C4-2B (cell line): ENCODE measurements at regions not wholly inside any gene's neighbourhood (a gene's known extent, or its start where the extent isn't known, plus 50 kb on each side); places are given as distances from the start of the nearest gene placed in this dataset.

Source experiments
- ZFX ChIP-seq: fragments of 450-650 bp; IDR thresholded peaks from 2 replicates; pipeline ENCODE4 v1.6.1; 2017
- TF ChIP-seq, protein P1 (sequence below): fragments of 450-650 bp; conservative IDR thresholded peaks from 2 replicates; pipeline ENCODE4 v1.5.1; 2017; ENCODE audit warnings: mild to moderate bottlenecking

DNA sequence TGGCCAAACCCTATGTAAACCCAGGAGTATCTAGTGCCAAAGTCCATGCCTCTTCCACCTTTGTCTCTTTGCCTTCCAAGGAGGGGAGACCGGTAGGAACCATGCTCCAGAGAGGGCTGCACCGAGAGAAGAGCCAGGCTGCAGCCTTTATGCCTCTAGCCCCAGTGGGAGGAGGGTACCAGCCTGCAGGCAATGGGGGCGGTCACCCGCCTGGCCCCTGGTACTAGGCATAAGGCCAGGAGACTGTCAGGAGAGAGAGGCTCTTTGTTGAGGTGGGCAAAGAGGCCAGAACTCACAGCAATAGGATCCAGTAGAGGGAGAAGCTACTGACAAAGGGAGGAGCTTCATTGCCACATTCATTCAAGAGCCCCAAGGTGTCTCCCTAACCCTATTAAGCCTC lies 146.6 kb upstream of the PDE1C start:
- TF ChIP-seq, protein P1, sequence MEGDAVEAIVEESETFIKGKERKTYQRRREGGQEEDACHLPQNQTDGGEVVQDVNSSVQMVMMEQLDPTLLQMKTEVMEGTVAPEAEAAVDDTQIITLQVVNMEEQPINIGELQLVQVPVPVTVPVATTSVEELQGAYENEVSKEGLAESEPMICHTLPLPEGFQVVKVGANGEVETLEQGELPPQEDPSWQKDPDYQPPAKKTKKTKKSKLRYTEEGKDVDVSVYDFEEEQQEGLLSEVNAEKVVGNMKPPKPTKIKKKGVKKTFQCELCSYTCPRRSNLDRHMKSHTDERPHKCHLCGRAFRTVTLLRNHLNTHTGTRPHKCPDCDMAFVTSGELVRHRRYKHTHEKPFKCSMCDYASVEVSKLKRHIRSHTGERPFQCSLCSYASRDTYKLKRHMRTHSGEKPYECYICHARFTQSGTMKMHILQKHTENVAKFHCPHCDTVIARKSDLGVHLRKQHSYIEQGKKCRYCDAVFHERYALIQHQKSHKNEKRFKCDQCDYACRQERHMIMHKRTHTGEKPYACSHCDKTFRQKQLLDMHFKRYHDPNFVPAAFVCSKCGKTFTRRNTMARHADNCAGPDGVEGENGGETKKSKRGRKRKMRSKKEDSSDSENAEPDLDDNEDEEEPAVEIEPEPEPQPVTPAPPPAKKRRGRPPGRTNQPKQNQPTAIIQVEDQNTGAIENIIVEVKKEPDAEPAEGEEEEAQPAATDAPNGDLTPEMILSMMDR = no peak
- TF ChIP-seq ZFX = no peak
